Limb (tissue), 2 donors: ENCODE measurements at regions not wholly inside any gene's neighbourhood (a gene's known extent, or its start where the extent isn't known, plus 50 kb on each side); places are given as distances from the start of the nearest gene placed in this dataset.

Source experiments
- DNase-seq, 2 donors: peaks; one replicate each; pipeline ENCODE4 v3.0.0-alpha.2; 2016; ENCODE audit errors: extremely low spot score in 2 of 2

- DNase-seq = peak in 1 of 2 donors; percentile 50
These were observed 52.8 kb upstream of the HAAO start for GRCh38 chr2:42844901-42845821.

DNA sequence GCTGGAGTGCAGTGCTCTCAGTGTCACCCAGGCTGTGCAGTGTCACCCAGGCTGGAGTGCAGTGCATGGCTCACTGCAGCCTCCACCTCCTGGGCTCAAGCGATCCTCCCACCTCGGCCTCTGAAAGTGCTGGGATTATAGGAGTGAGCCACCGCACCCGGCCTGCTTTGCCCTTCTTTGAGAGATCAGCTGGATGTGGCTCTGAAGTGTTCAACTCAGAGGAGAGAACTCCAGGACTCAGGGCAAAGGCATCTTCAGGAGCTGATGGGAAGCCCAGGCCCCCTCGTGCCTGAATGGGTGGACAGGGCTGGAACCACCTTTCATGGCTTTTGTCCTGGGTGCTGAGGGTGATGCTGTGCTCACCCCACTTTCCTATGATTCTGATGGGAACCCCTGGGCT lies 52.0 kb upstream of the HAAO start:
- DNase-seq = no peak

DNA sequence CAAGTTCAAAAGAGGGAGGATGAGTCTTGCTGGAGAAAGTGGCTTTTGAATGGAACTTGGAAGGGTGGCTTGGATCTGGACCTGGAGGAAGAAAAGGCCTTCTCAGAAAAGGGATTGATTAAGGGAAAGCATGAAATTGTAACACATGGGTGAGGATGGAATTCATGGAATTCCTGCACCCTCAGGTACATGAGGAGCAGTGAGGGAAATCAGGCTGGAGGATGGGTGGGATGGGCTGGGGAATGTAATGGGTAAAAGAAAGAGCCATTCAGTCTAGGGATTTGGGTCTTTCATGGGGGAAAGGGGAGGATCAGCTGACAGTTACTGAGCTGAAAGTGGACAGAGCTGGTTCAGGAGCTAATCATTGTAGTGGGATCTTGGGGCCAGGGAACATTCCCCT lies 51.2 kb upstream of the HAAO start:
- DNase-seq = no peak

DNA sequence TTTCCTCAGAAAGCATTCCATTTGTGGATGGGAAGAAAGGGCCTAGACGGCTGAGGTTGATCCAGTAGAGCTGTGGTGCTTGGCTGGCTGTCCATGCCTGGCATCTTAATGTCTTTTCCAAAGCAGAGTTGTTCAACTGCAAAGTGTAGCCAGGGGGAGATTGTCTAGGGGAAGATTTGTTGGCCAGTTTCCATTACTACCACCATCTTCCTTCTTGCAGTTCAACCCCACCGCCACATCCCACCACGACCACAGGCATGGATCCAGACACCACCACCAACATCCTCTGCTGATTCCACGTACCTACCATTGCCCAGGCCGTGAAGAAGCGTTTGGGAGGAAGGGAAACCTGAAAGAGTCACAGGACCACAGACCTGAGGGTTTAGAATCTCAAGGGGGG lies 50.7 kb upstream of the HAAO start:
- DNase-seq = no peak

- DNase-seq = no peak
These were observed 50.1 kb upstream of the HAAO start for GRCh38 chr2:42842466-42842865.
